ENCODE measurements at regions not wholly inside any gene's neighbourhood (a gene's known extent, or its start where the extent isn't known, plus 50 kb on each side); places are given as distances from the start of the nearest gene placed in this dataset.

- no peak overlapping the region for H2BK15ac ChIP-seq (ENCODE audit: low read length)
- H3K27me3 ChIP-seq (ENCODE audit: control insufficient read depth in 3 of 3, insufficient read depth in 3 of 3, low read depth in 1 of 3, low read length in 3 of 3), result no peaks in the 10 kb centered on the region
- no peak overlapping the region for H3K27ac ChIP-seq (replicated peaks; ENCODE audit: low read length)
- no peak overlapping the region for H3K4ac ChIP-seq (ENCODE audit: low read length)
- no peak overlapping the region for H3K23ac ChIP-seq (ENCODE audit: low read depth, low read length, poor library complexity)
- no peak overlapping the region for H2BK5ac ChIP-seq (ENCODE audit: low read length)
- no peaks in the 10 kb centered on the region for H3K9me3 ChIP-seq (replicated peaks in 1 of 2; ENCODE audit: control insufficient read depth in 2 of 2, insufficient read depth in 1 of 2, low read depth in 1 of 2, low read length in 2 of 2)
- no peaks in the 10 kb centered on the region for H3K36me3 ChIP-seq (replicated peaks in 1 of 2; ENCODE audit: control insufficient read depth in 2 of 2, insufficient read depth in 2 of 2, low read length in 2 of 2)
- H4K91ac ChIP-seq (ENCODE audit: low read depth, low read length, poor library complexity), result no peak overlapping the region
- no peaks in the 10 kb centered on the region for H3K4me1 ChIP-seq (ENCODE audit: control insufficient read depth in 2 of 2, insufficient read depth in 1 of 2, low read depth in 1 of 2, low read length in 2 of 2)
- no peak overlapping the region for H2AK5ac ChIP-seq (ENCODE audit: low read depth, low read length)
- H2AFZ ChIP-seq (ENCODE audit: low read length), result no peak overlapping the region
- no peaks in the 10 kb centered on the region for H3K79me1 ChIP-seq (ENCODE audit: low read depth, low read length)
- no CpG with 5 or more reads among the region's 8 CpGs for WGBS, 2 donors (ENCODE audit: extremely low coverage in 2 of 2, insufficient read length in 2 of 2, insufficient replicate concordance in 1 of 2)
- H2BK120ac ChIP-seq (ENCODE audit: low read depth, low read length), result no peak overlapping the region
- no peak overlapping the region for H4K8ac ChIP-seq (ENCODE audit: low read depth, low read length)
- H3K4me3 ChIP-seq (ENCODE audit: low read length in 2 of 2), result no peak overlapping the region
- DNase-seq (ENCODE audit: low spot score), result no peak
- H3K9ac ChIP-seq (ENCODE audit: low read depth, low read length, poor library complexity), result no peak overlapping the region
- H3K18ac ChIP-seq (ENCODE audit: low read length), result no peak overlapping the region
- H3K14ac ChIP-seq (ENCODE audit: low read length), result no peak overlapping the region
- H2BK12ac ChIP-seq (ENCODE audit: low read length), result no peak overlapping the region
- no peak overlapping the region for H3K4me2 ChIP-seq (ENCODE audit: insufficient read depth, low read length, poor library complexity, severe bottlenecking)
Observed at GRCh38 chr4:42816880-42817400, 75.6 kb upstream of the GRXCR1 start.

GRCh38 chr4:42816189-42816879, 76.2 kb upstream of the GRXCR1 start:
- H3K79me1 ChIP-seq (ENCODE audit: low read depth, low read length), result no peaks in the 10 kb centered on the region
- no peak overlapping the region for H2AFZ ChIP-seq (ENCODE audit: low read length)
- H3K27ac ChIP-seq (replicated peaks; ENCODE audit: low read length), result no peak overlapping the region
- H3K4me2 ChIP-seq (ENCODE audit: insufficient read depth, low read length, poor library complexity, severe bottlenecking), result no peak overlapping the region
- no peak overlapping the region for H3K14ac ChIP-seq (ENCODE audit: low read length)
- H3K4me3 ChIP-seq (ENCODE audit: low read length in 2 of 2), result no peak overlapping the region
- H2BK12ac ChIP-seq (ENCODE audit: low read length), result no peak overlapping the region
- H3K27me3 ChIP-seq (ENCODE audit: control insufficient read depth in 3 of 3, insufficient read depth in 3 of 3, low read depth in 1 of 3, low read length in 3 of 3), result no peaks in the 10 kb centered on the region
- DNase-seq (ENCODE audit: low spot score), result no peak
- no peak overlapping the region for H2BK15ac ChIP-seq (ENCODE audit: low read length)
- no peak overlapping the region for H2AK5ac ChIP-seq (ENCODE audit: low read depth, low read length)
- no peak overlapping the region for H2BK120ac ChIP-seq (ENCODE audit: low read depth, low read length)
- H4K91ac ChIP-seq (ENCODE audit: low read depth, low read length, poor library complexity), result no peak overlapping the region
- no peaks in the 10 kb centered on the region for H3K9me3 ChIP-seq (replicated peaks in 1 of 2; ENCODE audit: control insufficient read depth in 2 of 2, insufficient read depth in 1 of 2, low read depth in 1 of 2, low read length in 2 of 2)
- no peak overlapping the region for H4K8ac ChIP-seq (ENCODE audit: low read depth, low read length)
- H3K4ac ChIP-seq (ENCODE audit: low read length), result no peak overlapping the region
- H3K18ac ChIP-seq (ENCODE audit: low read length), result no peak overlapping the region
- no peaks in the 10 kb centered on the region for H3K4me1 ChIP-seq (ENCODE audit: control insufficient read depth in 2 of 2, insufficient read depth in 1 of 2, low read depth in 1 of 2, low read length in 2 of 2)
- WGBS, 2 donors (ENCODE audit: extremely low coverage in 2 of 2, insufficient read length in 2 of 2, insufficient replicate concordance in 1 of 2), result no CpG with 5 or more reads among the region's 9 CpGs
- H3K36me3 ChIP-seq (replicated peaks in 1 of 2; ENCODE audit: control insufficient read depth in 2 of 2, insufficient read depth in 2 of 2, low read length in 2 of 2), result no peaks in the 10 kb centered on the region
- H3K9ac ChIP-seq (ENCODE audit: low read depth, low read length, poor library complexity), result no peak overlapping the region
- H2BK5ac ChIP-seq (ENCODE audit: low read length), result no peak overlapping the region
- no peak overlapping the region for H3K23ac ChIP-seq (ENCODE audit: low read depth, low read length, poor library complexity)

GRCh38 chr4:42809419-42810084, 83.0 kb upstream of the GRXCR1 start:
- H3K18ac ChIP-seq (ENCODE audit: low read length), result no peak overlapping the region
- H3K4ac ChIP-seq (ENCODE audit: low read length), result no peak overlapping the region
- H2BK15ac ChIP-seq (ENCODE audit: low read length), result no peak overlapping the region
- H3K14ac ChIP-seq (ENCODE audit: low read length), result no peak overlapping the region
- no peak overlapping the region for H3K4me3 ChIP-seq (ENCODE audit: low read length in 2 of 2)
- H3K4me1 ChIP-seq (ENCODE audit: control insufficient read depth in 2 of 2, insufficient read depth in 1 of 2, low read depth in 1 of 2, low read length in 2 of 2), result no peaks in the 10 kb centered on the region
- no peak overlapping the region for H2BK12ac ChIP-seq (ENCODE audit: low read length)
- H2AK5ac ChIP-seq (ENCODE audit: low read depth, low read length), result no peak overlapping the region
- H4K91ac ChIP-seq (ENCODE audit: low read depth, low read length, poor library complexity), result no peak overlapping the region
- H3K4me2 ChIP-seq (ENCODE audit: insufficient read depth, low read length, poor library complexity, severe bottlenecking), result no peak overlapping the region
- no peak overlapping the region for H2AFZ ChIP-seq (ENCODE audit: low read length)
- no peak for DNase-seq (ENCODE audit: low spot score)
- H3K9ac ChIP-seq (ENCODE audit: low read depth, low read length, poor library complexity), result no peak overlapping the region
- no peak overlapping the region for H3K23ac ChIP-seq (ENCODE audit: low read depth, low read length, poor library complexity)
- H3K27me3 ChIP-seq (ENCODE audit: control insufficient read depth in 3 of 3, insufficient read depth in 3 of 3, low read depth in 1 of 3, low read length in 3 of 3), result no peaks in the 10 kb centered on the region
- H3K27ac ChIP-seq (replicated peaks; ENCODE audit: low read length), result no peak overlapping the region
- no peak overlapping the region for H4K8ac ChIP-seq (ENCODE audit: low read depth, low read length)
- H3K9me3 ChIP-seq (replicated peaks in 1 of 2; ENCODE audit: control insufficient read depth in 2 of 2, insufficient read depth in 1 of 2, low read depth in 1 of 2, low read length in 2 of 2), result no peaks in the 10 kb centered on the region
- H3K36me3 ChIP-seq (replicated peaks in 1 of 2; ENCODE audit: control insufficient read depth in 2 of 2, insufficient read depth in 2 of 2, low read length in 2 of 2), result no peaks in the 10 kb centered on the region
- WGBS, 2 donors (ENCODE audit: extremely low coverage in 2 of 2, insufficient read length in 2 of 2, insufficient replicate concordance in 1 of 2), result no CpG with 5 or more reads among the region's 7 CpGs
- no peak overlapping the region for H2BK5ac ChIP-seq (ENCODE audit: low read length)
- no peak overlapping the region for H2BK120ac ChIP-seq (ENCODE audit: low read depth, low read length)
- H3K79me1 ChIP-seq (ENCODE audit: low read depth, low read length), result no peaks in the 10 kb centered on the region

GRCh38 chr4:42806303-42806835, 86.1 kb upstream of the GRXCR1 start:
- no peak overlapping the region for H3K23ac ChIP-seq (ENCODE audit: low read depth, low read length, poor library complexity)
- no CpG with 5 or more reads among the region's 3 CpGs for WGBS, 2 donors (ENCODE audit: extremely low coverage in 2 of 2, insufficient read length in 2 of 2, insufficient replicate concordance in 1 of 2)

More at GRCh38 chr4:42806303-42806835, 86.1 kb upstream of the GRXCR1 start:
- no peaks in the 10 kb centered on the region for H3K27me3 ChIP-seq (ENCODE audit: control insufficient read depth in 3 of 3, insufficient read depth in 3 of 3, low read depth in 1 of 3, low read length in 3 of 3)
- no peak overlapping the region for H2AFZ ChIP-seq (ENCODE audit: low read length)
- H3K9me3 ChIP-seq (replicated peaks in 1 of 2; ENCODE audit: control insufficient read depth in 2 of 2, insufficient read depth in 1 of 2, low read depth in 1 of 2, low read length in 2 of 2), result no peaks in the 10 kb centered on the region
- no peak overlapping the region for H3K14ac ChIP-seq (ENCODE audit: low read length)
- no peak overlapping the region for H4K91ac ChIP-seq (ENCODE audit: low read depth, low read length, poor library complexity)
- no peak overlapping the region for H3K18ac ChIP-seq (ENCODE audit: low read length)
- no peak overlapping the region for H3K9ac ChIP-seq (ENCODE audit: low read depth, low read length, poor library complexity)
- no peak overlapping the region for H3K4me3 ChIP-seq (ENCODE audit: low read length in 2 of 2)
- no peak overlapping the region for H2AK5ac ChIP-seq (ENCODE audit: low read depth, low read length)
- no peak overlapping the region for H3K27ac ChIP-seq (replicated peaks; ENCODE audit: low read length)
- no peak for DNase-seq (ENCODE audit: low spot score)
- H2BK15ac ChIP-seq (ENCODE audit: low read length), result no peak overlapping the region
- H2BK5ac ChIP-seq (ENCODE audit: low read length), result no peak overlapping the region
- H2BK120ac ChIP-seq (ENCODE audit: low read depth, low read length), result no peak overlapping the region
- no peaks in the 10 kb centered on the region for H3K4me1 ChIP-seq (ENCODE audit: control insufficient read depth in 2 of 2, insufficient read depth in 1 of 2, low read depth in 1 of 2, low read length in 2 of 2)
- no peaks in the 10 kb centered on the region for H3K36me3 ChIP-seq (replicated peaks in 1 of 2; ENCODE audit: control insufficient read depth in 2 of 2, insufficient read depth in 2 of 2, low read length in 2 of 2)
- no peak overlapping the region for H4K8ac ChIP-seq (ENCODE audit: low read depth, low read length)
- H3K4ac ChIP-seq (ENCODE audit: low read length), result no peak overlapping the region
- H3K4me2 ChIP-seq (ENCODE audit: insufficient read depth, low read length, poor library complexity, severe bottlenecking), result no peak overlapping the region
- no peaks in the 10 kb centered on the region for H3K79me1 ChIP-seq (ENCODE audit: low read depth, low read length)
- no peak overlapping the region for H2BK12ac ChIP-seq (ENCODE audit: low read length)
